OCI-LY1 (cell line): ENCODE measurements at regions not wholly inside any gene's neighbourhood (a gene's known extent, or its start where the extent isn't known, plus 50 kb on each side); places are given as distances from the start of the nearest gene placed in this dataset.

ENCODE experiments used
- H2AFZ ChIP-seq: fragments of 200-600 bp; sonication (generic), shearing (Covaris generic); 2 replicates; pipeline ENCODE4 v1.6.0; 2014; ENCODE audit warnings: antibody characterized with exemption, mild to moderate bottlenecking, low read length
- H3F3A ChIP-seq: fragments of 200-600 bp; sonication (generic), shearing (Covaris generic); 2 replicates; pipeline ENCODE4 v1.6.0; 2014; ENCODE audit warnings: mild to moderate bottlenecking, antibody characterized with exemption, low read length, moderate library complexity; ENCODE audit not compliant: insufficient read depth
- H3K27ac ChIP-seq: fragments of 200-600 bp; sonication (generic); 2 replicates; pipeline ENCODE4 v1.5.1; 2014; ENCODE audit warnings: low read length, mixed run types, mild to moderate bottlenecking, low read depth; ENCODE audit not compliant: poor library complexity, severe bottlenecking
- H3K27me3 ChIP-seq: fragments of 200-600 bp; sonication (generic); 2 replicates; pipeline ENCODE4 v1.6.0; 2014; ENCODE audit warnings: antibody characterized with exemption, mild to moderate bottlenecking, low read length, moderate library complexity; ENCODE audit not compliant: insufficient read depth
- H3K36me3 ChIP-seq: fragments of 200-600 bp; sonication (generic); 2 replicates; pipeline ENCODE4 v1.6.1; 2014; ENCODE audit warnings: mild to moderate bottlenecking, antibody characterized with exemption, low read length, moderate library complexity, mixed read lengths; ENCODE audit not compliant: insufficient read depth
- H3K4me1 ChIP-seq: fragments of 200-600 bp; sonication (generic); 2 replicates; pipeline ENCODE4 v1.5.1; 2014; ENCODE audit warnings: mild to moderate bottlenecking, low read length, moderate library complexity; ENCODE audit not compliant: insufficient read depth, severe bottlenecking
- H3K4me2 ChIP-seq: fragments of 200-600 bp; sonication (generic), shearing (Covaris generic); 2 replicates; pipeline ENCODE4 v1.6.1; 2014; ENCODE audit warnings: low read length
- H3K4me3 ChIP-seq: fragments of 200-600 bp; sonication (generic); 2 replicates; pipeline ENCODE4 v1.5.1; 2014; ENCODE audit warnings: low read length, low read depth, mild to moderate bottlenecking, mixed read lengths; ENCODE audit not compliant: poor library complexity, severe bottlenecking
- H3K79me2 ChIP-seq: fragments of 200-600 bp; shearing (Covaris generic); 2 replicates; pipeline ENCODE4 v1.6.1; 2016; ENCODE audit warnings: mixed run types, low read length, mixed read lengths; ENCODE audit not compliant: insufficient read depth
- H3K9ac ChIP-seq: fragments of 200-600 bp; sonication (generic), shearing (Covaris generic); 2 replicates; pipeline ENCODE4 v1.6.1; 2014; ENCODE audit warnings: mild to moderate bottlenecking, low read length, mixed read lengths
- H3K9me2 ChIP-seq: fragments of 200-600 bp; sonication (generic), shearing (Covaris generic); 2 replicates; pipeline ENCODE4 v1.6.1; 2014; ENCODE audit warnings: low read depth, mild to moderate bottlenecking, low read length, mixed read lengths
- H3K9me3 ChIP-seq: fragments of 200-600 bp; shearing (Covaris generic); 2 replicates; pipeline ENCODE4 v1.6.1; 2014; ENCODE audit warnings: low read length, mixed read lengths
- H4K20me1 ChIP-seq: fragments of 200-600 bp; sonication (generic), shearing (Covaris generic); 2 replicates; pipeline ENCODE4 v1.6.0; 2016; ENCODE audit warnings: mild to moderate bottlenecking, low read length; ENCODE audit not compliant: insufficient read depth
- CTCF ChIP-seq: fragments of 200-600 bp; sonication (generic), shearing (Covaris generic); IDR thresholded peaks from 2 replicates; pipeline ENCODE4 v1.5.1; 2017; ENCODE audit warnings: mild to moderate bottlenecking, antibody characterized with exemption, low read length, moderate library complexity, mixed read lengths
- EZH2 ChIP-seq: fragments of 200-600 bp; sonication (generic), shearing (Covaris generic); IDR thresholded peaks from 2 replicates; pipeline ENCODE4 v1.8.0; 2017; ENCODE audit warnings: borderline replicate concordance, mixed run types, mild to moderate bottlenecking, antibody characterized with exemption, low read length, moderate library complexity, mixed read lengths

- H3K9me2 ChIP-seq, result no peaks in the 10 kb centered on the region
These were observed 91.7 kb upstream of the PRICKLE2 start for GRCh38 chr3:64316971-64317370.

GRCh38 chr3:64311424-64312061 lies 86.3 kb upstream of the PRICKLE2 start:
- no peaks in the 10 kb centered on the region for H3K27me3 ChIP-seq
- H3K9ac ChIP-seq, result no peak overlapping the region
- H3K36me3 ChIP-seq, result no peaks in the 10 kb centered on the region
- no peak overlapping the region for H3K27ac ChIP-seq
- no peaks in the 10 kb centered on the region for H3K9me3 ChIP-seq
- H3K79me2 ChIP-seq, result no peaks in the 10 kb centered on the region
- no peaks in the 10 kb centered on the region for H4K20me1 ChIP-seq
- no peak overlapping the region for H3K4me3 ChIP-seq
- TF ChIP-seq CTCF, result no peak
- no peak for TF ChIP-seq EZH2
- H2AFZ ChIP-seq, result no peak overlapping the region
- H3K4me1 ChIP-seq, result no peaks in the 10 kb centered on the region
- no peaks in the 10 kb centered on the region for H3F3A ChIP-seq
- H3K4me2 ChIP-seq, result no peak overlapping the region
- no peaks in the 10 kb centered on the region for H3K9me2 ChIP-seq

More at GRCh38 chr3:64316971-64317370, 91.7 kb upstream of the PRICKLE2 start:
- Histone ChIP-seq H3K36me3 (no peaks in the 10 kb centered on the region), H2AFZ (no peak overlapping the region), H4K20me1 (no peaks in the 10 kb centered on the region), H3K27me3 (no peaks in the 10 kb centered on the region), H3K4me3 (no peak overlapping the region), H3K9me3 (no peaks in the 10 kb centered on the region), H3K4me1 (no peaks in the 10 kb centered on the region), H3K4me2 (no peak overlapping the region), H3K27ac (no peak overlapping the region), H3K79me2 (no peaks in the 10 kb centered on the region), H3K9ac (no peak overlapping the region), H3F3A (no peaks in the 10 kb centered on the region)
- TF ChIP-seq CTCF (no peak), EZH2 (no peak)

- H3K36me3 ChIP-seq, result no peaks in the 10 kb centered on the region
- no peaks in the 10 kb centered on the region for H3F3A ChIP-seq
- no peaks in the 10 kb centered on the region for H3K4me1 ChIP-seq
- H3K4me2 ChIP-seq, result no peak overlapping the region
- H3K27me3 ChIP-seq, result 0 out of 2 replicates have a peak, but pooled peaks cover 3% of the 10 kb centered on the region
- H2AFZ ChIP-seq, result no peak overlapping the region
- H3K4me3 ChIP-seq, result no peak overlapping the region
- no peaks in the 10 kb centered on the region for H4K20me1 ChIP-seq
- H3K79me2 ChIP-seq, result no peaks in the 10 kb centered on the region
- TF ChIP-seq CTCF (no peak), EZH2 (no peak)
- H3K9ac ChIP-seq, result no peak overlapping the region
- no peaks in the 10 kb centered on the region for H3K9me3 ChIP-seq
- no peaks in the 10 kb centered on the region for H3K9me2 ChIP-seq
- H3K27ac ChIP-seq, result no peak overlapping the region
These were observed 83.7 kb upstream of the PRICKLE2 start for GRCh38 chr3:64308931-64309330.
